Trophoblast cell (in vitro differentiated cells and primary cell): ENCODE measurements at regions not wholly inside any gene's neighbourhood (a gene's known extent, or its start where the extent isn't known, plus 50 kb on each side); places are given as distances from the start of the nearest gene placed in this dataset.
A peak's percentile ranks its signal among the peaks of the same experiment; 100 is the strongest.

Experiments used
- DNase-seq, 2 donors: peaks; one replicate each; pipeline ENCODE4 v3.0.0-alpha.2; 2016
- H2AFZ ChIP-seq: 2 replicates; pipeline ENCODE4 v1.6.1; 2013; ENCODE audit warnings: low read length, moderate library complexity, mild to moderate bottlenecking; ENCODE audit not compliant: insufficient read depth, poor library complexity
- H2AK5ac ChIP-seq: 2 replicates; pipeline ENCODE4 v1.6.1; 2013; ENCODE audit warnings: mild to moderate bottlenecking, low read length
- H2BK120ac ChIP-seq: 2 replicates; pipeline ENCODE4 v1.6.1; 2013; ENCODE audit warnings: low read length, mild to moderate bottlenecking, moderate library complexity; ENCODE audit not compliant: insufficient read depth, poor library complexity
- H2BK12ac ChIP-seq: 2 replicates; pipeline ENCODE4 v1.6.1; 2013; ENCODE audit warnings: mild to moderate bottlenecking, low read length, moderate library complexity
- H2BK5ac ChIP-seq: 2 replicates; pipeline ENCODE4 v1.6.1; 2013; ENCODE audit warnings: low read length, low read depth, moderate library complexity, mild to moderate bottlenecking; ENCODE audit not compliant: poor library complexity
- H3K14ac ChIP-seq: 2 replicates; pipeline ENCODE4 v1.6.1; 2013; ENCODE audit warnings: mild to moderate bottlenecking, low read length
- H3K18ac ChIP-seq: 2 replicates; pipeline ENCODE4 v1.6.1; 2013; ENCODE audit warnings: mild to moderate bottlenecking, low read length
- H3K23ac ChIP-seq: 2 replicates; pipeline ENCODE4 v1.6.1; 2013; ENCODE audit warnings: low read length
- H3K27ac ChIP-seq: 2 replicates; pipeline ENCODE4 v1.5.1; 2013; ENCODE audit warnings: low read depth, mild to moderate bottlenecking, inconsistent platforms, low read length, moderate library complexity
- H3K27me3 ChIP-seq: 2 replicates; pipeline ENCODE4 v1.6.1; 2013; ENCODE audit warnings: inconsistent platforms, mild to moderate bottlenecking, low read length, moderate library complexity; ENCODE audit not compliant: insufficient read depth
- H3K36me3 ChIP-seq, 2 experiments: 1 replicate in 1 of 2; 2 replicates in 1 of 2; pipeline ENCODE4 v1.6.1; 2013; ENCODE audit warnings: low read length in 2 of 2, mild to moderate bottlenecking in 2 of 2, moderate library complexity in 1 of 2; ENCODE audit not compliant: insufficient read depth in 2 of 2, control insufficient read depth in 1 of 2
- H3K4ac ChIP-seq: 2 replicates; pipeline ENCODE4 v1.6.1; 2013; ENCODE audit warnings: low read depth, mild to moderate bottlenecking, low read length, moderate library complexity
- H3K4me1 ChIP-seq, 2 experiments: 1 replicate in 1 of 2; 2 replicates in 1 of 2; pipeline ENCODE4 v1.6.1; 2013; ENCODE audit warnings: low read length in 2 of 2, mild to moderate bottlenecking in 2 of 2, moderate library complexity in 1 of 2; ENCODE audit not compliant: insufficient read depth in 2 of 2, control insufficient read depth in 1 of 2
- H3K4me2 ChIP-seq: 2 replicates; pipeline ENCODE4 v1.6.1; 2013; ENCODE audit warnings: inconsistent platforms, mild to moderate bottlenecking, low read length, moderate library complexity
- H3K4me3 ChIP-seq: 2 replicates; pipeline ENCODE4 v1.5.1; 2013; ENCODE audit warnings: mild to moderate bottlenecking, low read depth, low read length, inconsistent platforms
- H3K79me1 ChIP-seq: one replicate; pipeline ENCODE4 v1.6.1; 2013; ENCODE audit warnings: low read length
- H3K79me2 ChIP-seq: 2 replicates; pipeline ENCODE4 v1.6.1; 2013; ENCODE audit warnings: low read length, mild to moderate bottlenecking; ENCODE audit not compliant: control insufficient read depth, insufficient read depth, poor library complexity
- H3K9ac ChIP-seq: 2 replicates; pipeline ENCODE4 v1.6.1; 2013; ENCODE audit warnings: mild to moderate bottlenecking, low read length
- H3K9me3 ChIP-seq: 2 replicates; pipeline ENCODE4 v1.6.1; 2013; ENCODE audit warnings: low read depth, mild to moderate bottlenecking, control low read depth, inconsistent platforms, low read length; ENCODE audit not compliant: insufficient read depth
- H4K12ac ChIP-seq: 2 replicates; pipeline ENCODE4 v1.6.1; 2013; ENCODE audit warnings: low read depth, mild to moderate bottlenecking, low read length, moderate library complexity
- H4K8ac ChIP-seq: 2 replicates; pipeline ENCODE4 v1.6.1; 2013; ENCODE audit warnings: low read depth, mild to moderate bottlenecking, low read length, moderate library complexity
- H4K91ac ChIP-seq: one replicate; pipeline ENCODE4 v1.6.1; 2013; ENCODE audit warnings: low read depth, mild to moderate bottlenecking, low read length, moderate library complexity
- WGBS: extraction: QIAGEN DNeasy Blood & Tissue Kit; methylation state at CpG from one replicate; pipeline ENCODE4 v1.1.7; 2013; ENCODE audit warnings: missing lambda C conversion rate; ENCODE audit not compliant: insufficient read length, insufficient coverage; ENCODE audit errors: extremely low coverage; 5-methylcytosine and 5-hydroxymethylcytosine counted together

- H4K12ac ChIP-seq = no peak overlapping the region
- no peak overlapping the region for H2BK5ac ChIP-seq
- no peak overlapping the region for H4K8ac ChIP-seq
- no peak overlapping the region for H2AFZ ChIP-seq
- H3K79me2 ChIP-seq = no peaks in the 10 kb centered on the region
- H2BK12ac ChIP-seq = no peak overlapping the region
- no peaks in the 10 kb centered on the region for H3K36me3 ChIP-seq
- H3K14ac ChIP-seq = no peak overlapping the region
- WGBS = no CpG with 5 or more reads among the region's 5 CpGs
- H4K91ac ChIP-seq = no peak overlapping the region
- H3K23ac ChIP-seq = no peak overlapping the region
- H3K4me1 ChIP-seq = no peaks in the 10 kb centered on the region
- H3K4me3 ChIP-seq = no peak overlapping the region
- H2BK120ac ChIP-seq = no peak overlapping the region
- H3K27ac ChIP-seq = no peak overlapping the region
- no peak overlapping the region for H3K4ac ChIP-seq
- H3K9me3 ChIP-seq = no peaks in the 10 kb centered on the region
- no peak overlapping the region for H3K4me2 ChIP-seq
- H3K27me3 ChIP-seq = no peaks in the 10 kb centered on the region
- DNase-seq = no peak
- no peak overlapping the region for H3K18ac ChIP-seq
- no peak overlapping the region for H2AK5ac ChIP-seq
- no peaks in the 10 kb centered on the region for H3K79me1 ChIP-seq
- H3K9ac ChIP-seq = no peak overlapping the region
Observed at GRCh38 chr4:138095378-138095777, 146.8 kb downstream of the SLC7A11 start.

DNA sequence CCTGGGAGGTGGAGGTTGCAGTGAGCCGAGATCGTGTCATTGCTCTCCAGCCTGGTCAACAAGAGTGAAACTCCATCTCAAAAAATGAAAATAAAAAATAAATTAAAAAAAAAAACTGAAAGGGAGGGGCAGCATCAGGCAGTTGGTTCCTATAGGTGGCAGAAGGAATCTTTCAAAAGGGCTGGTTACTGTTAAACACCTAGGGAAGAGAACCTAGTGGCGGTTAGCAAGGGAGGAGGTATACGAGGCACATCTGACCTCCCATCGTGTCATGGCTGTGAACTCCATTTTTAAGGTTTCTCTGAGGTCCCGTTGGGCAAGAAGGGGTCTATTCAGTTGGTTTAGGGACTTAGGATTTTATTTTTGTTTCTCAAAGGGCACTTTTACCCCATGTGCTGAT, 150.1 kb downstream of the SLC7A11 start:
- Histone ChIP-seq H4K91ac (no peak overlapping the region), H3K9me3 (no peaks in the 10 kb centered on the region), H2BK5ac (no peak overlapping the region), H3K9ac (no peak overlapping the region), H2AK5ac (no peak overlapping the region), H3K4me1 (no peaks in the 10 kb centered on the region), H3K4me3 (no peak overlapping the region), H3K36me3 (no peaks in the 10 kb centered on the region), H2BK12ac (no peak overlapping the region), H3K14ac (no peak overlapping the region), H3K27ac (no peak overlapping the region), H2AFZ (no peak overlapping the region), H3K4me2 (no peak overlapping the region), H3K4ac (no peak overlapping the region), H2BK120ac (no peak overlapping the region), H4K12ac (no peak overlapping the region), H3K79me2 (no peaks in the 10 kb centered on the region), H3K79me1 (no peaks in the 10 kb centered on the region), H3K27me3 (no peaks in the 10 kb centered on the region), H3K23ac (no peak overlapping the region), H3K18ac (no peak overlapping the region), H4K8ac (no peak overlapping the region)
- no CpG with 5 or more reads among the region's 6 CpGs for WGBS
- DNase-seq = no peak

DNA sequence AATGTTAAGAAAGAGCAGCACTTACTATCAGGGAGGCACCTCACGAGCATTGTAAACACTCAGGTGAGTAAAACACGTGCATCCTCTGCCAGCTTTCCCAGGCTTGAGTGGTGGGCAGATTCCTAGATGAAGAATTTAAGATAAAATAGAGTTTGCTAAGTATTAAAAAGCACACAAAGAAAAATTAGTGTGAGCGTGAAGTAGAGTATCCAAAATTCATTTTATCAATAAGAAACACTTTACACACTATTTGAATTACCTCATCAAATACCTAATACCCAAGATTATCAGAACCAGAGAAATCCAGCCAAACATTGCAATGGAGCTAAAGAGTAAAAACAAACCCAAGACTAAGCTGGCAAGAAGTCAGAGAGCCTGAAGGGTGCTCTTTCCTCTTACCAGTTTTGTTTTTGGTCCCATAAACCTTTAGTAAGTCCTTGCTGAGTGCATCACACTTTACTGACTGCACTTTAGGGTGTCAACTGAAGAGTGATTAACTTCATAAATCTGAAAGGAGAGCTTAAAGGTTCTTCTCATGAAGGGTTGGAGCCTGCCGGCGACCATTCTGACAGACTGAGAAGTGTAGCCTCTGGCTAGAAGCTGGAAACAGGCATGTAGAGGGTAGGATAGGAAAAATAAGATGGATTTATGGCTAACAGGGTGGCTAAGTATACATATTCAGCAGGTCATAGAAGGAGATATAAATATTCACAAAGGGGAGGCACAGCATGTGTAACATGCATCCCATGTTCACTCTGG, 151.1 kb downstream of the SLC7A11 start:
- no peak overlapping the region for H2BK120ac ChIP-seq
- H3K14ac ChIP-seq = no peak overlapping the region
- H3K4me2 ChIP-seq = no peak overlapping the region
- no peak overlapping the region for H4K12ac ChIP-seq
- no peak overlapping the region for H2BK12ac ChIP-seq
- H3K4me1 ChIP-seq = no peaks in the 10 kb centered on the region
- H3K23ac ChIP-seq = no peak overlapping the region
- no peaks in the 10 kb centered on the region for H3K79me2 ChIP-seq
- H3K18ac ChIP-seq = no peak overlapping the region
- no peak overlapping the region for H4K91ac ChIP-seq
- H3K36me3 ChIP-seq = no peaks in the 10 kb centered on the region
- no peak overlapping the region for H2AK5ac ChIP-seq
- H4K8ac ChIP-seq = no peak overlapping the region
- no peaks in the 10 kb centered on the region for H3K27me3 ChIP-seq
- H3K79me1 ChIP-seq = no peaks in the 10 kb centered on the region
- H3K4ac ChIP-seq = no peak overlapping the region
- H3K27ac ChIP-seq = no peak overlapping the region
- WGBS = no CpG with 5 or more reads among the region's 5 CpGs
- no peaks in the 10 kb centered on the region for H3K9me3 ChIP-seq
- H3K4me3 ChIP-seq = no peak overlapping the region
- H2BK5ac ChIP-seq = no peak overlapping the region
- H2AFZ ChIP-seq = no peak overlapping the region
- DNase-seq = no peak
- H3K9ac ChIP-seq = no peak overlapping the region

DNA sequence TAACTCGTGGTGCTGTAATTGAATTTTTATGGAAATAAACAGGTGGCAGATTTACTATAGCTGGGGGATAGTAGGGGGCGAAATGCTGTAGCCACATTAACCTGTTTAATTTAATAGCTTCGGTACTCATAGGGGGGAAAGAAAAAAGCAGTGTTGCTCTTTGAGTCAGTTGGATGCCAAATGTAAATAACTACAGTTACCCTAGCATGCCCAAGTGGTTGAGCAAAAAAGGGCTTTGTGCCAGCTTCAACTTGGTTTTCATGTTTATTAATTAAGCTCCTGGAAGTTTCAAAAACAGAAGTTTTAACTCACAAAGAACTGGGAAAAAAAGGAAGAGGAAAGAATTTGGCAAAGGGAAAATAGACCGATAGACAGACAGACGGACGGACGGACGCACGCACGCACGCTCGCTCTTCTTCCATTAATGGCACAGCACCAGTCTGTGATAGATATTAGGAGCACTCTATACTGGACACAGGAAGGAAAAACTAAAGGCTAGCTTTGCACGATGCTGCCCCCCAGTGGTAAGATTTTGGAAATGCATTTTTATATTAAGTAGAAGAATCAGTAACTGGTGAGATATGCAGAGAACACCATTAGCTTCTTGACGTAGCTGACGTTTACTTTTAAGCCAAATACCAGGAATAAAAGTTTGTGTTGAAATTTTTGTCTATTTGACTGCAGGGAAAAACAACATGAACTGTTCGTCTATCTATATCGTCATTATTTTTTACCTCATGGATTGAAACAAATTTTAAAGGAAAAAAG, 151.8 kb downstream of the SLC7A11 start:
- Histone ChIP-seq H3K18ac (no peak overlapping the region), H4K12ac (no peak overlapping the region), H3K79me2 (no peaks in the 10 kb centered on the region), H4K8ac (no peak overlapping the region), H2AFZ (no peak overlapping the region), H3K23ac (no peak overlapping the region), H3K79me1 (no peaks in the 10 kb centered on the region), H3K4me1 (no peaks in the 10 kb centered on the region), H4K91ac (no peak overlapping the region), H3K9me3 (no peaks in the 10 kb centered on the region), H2BK12ac (no peak overlapping the region), H3K9ac (no peak overlapping the region), H2AK5ac (no peak overlapping the region), H2BK120ac (no peak overlapping the region), H3K4me2 (peak overlapping the region; percentile 5), H3K36me3 (no peaks in the 10 kb centered on the region), H3K27ac (no peak overlapping the region), H3K4ac (no peak overlapping the region), H3K14ac (no peak overlapping the region), H3K27me3 (no peaks in the 10 kb centered on the region), H2BK5ac (no peak overlapping the region), H3K4me3 (no peak overlapping the region)
- WGBS = no CpG with 5 or more reads among the region's 17 CpGs
- peak; percentile 70 to 93 for DNase-seq
